ENCODE measurements at regions not wholly inside any gene's neighbourhood (a gene's known extent, or its start where the extent isn't known, plus 50 kb on each side); places are given as distances from the start of the nearest gene placed in this dataset.

- Histone ChIP-seq H3K9me2 (ENCODE audit: insufficient read depth, low read length) (no peaks in the 10 kb centered on the region), H2AFZ (ENCODE audit: low read depth, low read length) (no peak overlapping the region), H3F3A (ENCODE audit: insufficient read depth, low read length, poor library complexity, severe bottlenecking) (no peaks in the 10 kb centered on the region), H3K4me2 (ENCODE audit: low read length) (no peak overlapping the region), H3K9ac (ENCODE audit: low read length) (no peak overlapping the region), H3K27me3 (ENCODE audit: insufficient read depth, low read depth, low read length) (no peaks in the 10 kb centered on the region), H3K4me3 (ENCODE audit: low read length) (no peak overlapping the region), H3K9me3 (ENCODE audit: low read length) (no peaks in the 10 kb centered on the region), H3K79me2 (replicated peaks; ENCODE audit: insufficient read depth, low read length) (no peaks in the 10 kb centered on the region), H4K20me1 (ENCODE audit: insufficient read depth) (no peaks in the 10 kb centered on the region), H3K27ac (ENCODE audit: low read length) (no peak overlapping the region), H3K36me3 (ENCODE audit: insufficient read depth, low read length) (no peaks in the 10 kb centered on the region)
- TF ChIP-seq, protein P1, sequence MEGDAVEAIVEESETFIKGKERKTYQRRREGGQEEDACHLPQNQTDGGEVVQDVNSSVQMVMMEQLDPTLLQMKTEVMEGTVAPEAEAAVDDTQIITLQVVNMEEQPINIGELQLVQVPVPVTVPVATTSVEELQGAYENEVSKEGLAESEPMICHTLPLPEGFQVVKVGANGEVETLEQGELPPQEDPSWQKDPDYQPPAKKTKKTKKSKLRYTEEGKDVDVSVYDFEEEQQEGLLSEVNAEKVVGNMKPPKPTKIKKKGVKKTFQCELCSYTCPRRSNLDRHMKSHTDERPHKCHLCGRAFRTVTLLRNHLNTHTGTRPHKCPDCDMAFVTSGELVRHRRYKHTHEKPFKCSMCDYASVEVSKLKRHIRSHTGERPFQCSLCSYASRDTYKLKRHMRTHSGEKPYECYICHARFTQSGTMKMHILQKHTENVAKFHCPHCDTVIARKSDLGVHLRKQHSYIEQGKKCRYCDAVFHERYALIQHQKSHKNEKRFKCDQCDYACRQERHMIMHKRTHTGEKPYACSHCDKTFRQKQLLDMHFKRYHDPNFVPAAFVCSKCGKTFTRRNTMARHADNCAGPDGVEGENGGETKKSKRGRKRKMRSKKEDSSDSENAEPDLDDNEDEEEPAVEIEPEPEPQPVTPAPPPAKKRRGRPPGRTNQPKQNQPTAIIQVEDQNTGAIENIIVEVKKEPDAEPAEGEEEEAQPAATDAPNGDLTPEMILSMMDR (IDR thresholded peaks at IDR 0.05; ENCODE audit: poor library complexity, severe bottlenecking), result no peak
- TF ChIP-seq MXI1 (conservative IDR thresholded peaks at IDR 0.05; ENCODE audit: poor library complexity, severe bottlenecking) (no peak), POLR2AphosphoS5 (IDR thresholded peaks at IDR 0.05) (no peak), SMC3 (conservative IDR thresholded peaks at IDR 0.05; ENCODE audit: poor library complexity) (no peak), RAD21 (conservative IDR thresholded peaks at IDR 0.05) (no peak), EZH2 (IDR thresholded peaks at IDR 0.05; ENCODE audit: borderline replicate concordance, insufficient read depth, low read length, poor library complexity, severe bottlenecking) (no peak), TAF1 (IDR thresholded peaks at IDR 0.05; ENCODE audit: low read depth) (no peak), EP300 (conservative IDR thresholded peaks at IDR 0.05; ENCODE audit: poor library complexity, severe bottlenecking) (no peak), REST (IDR thresholded peaks at IDR 0.05; ENCODE audit: borderline replicate concordance) (no peak)
These were observed 67.5 kb upstream of the CXCL13 start for GRCh38 chr4:77538144-77538543.

GRCh38 chr4:77538574-77539157 is 67.0 kb upstream of the CXCL13 start:
- Histone ChIP-seq H3K9ac (ENCODE audit: low read length) (no peak overlapping the region), H3K9me3 (ENCODE audit: low read length) (no peaks in the 10 kb centered on the region), H3F3A (ENCODE audit: insufficient read depth, low read length, poor library complexity, severe bottlenecking) (no peaks in the 10 kb centered on the region), H4K20me1 (ENCODE audit: insufficient read depth) (no peaks in the 10 kb centered on the region), H2AFZ (ENCODE audit: low read depth, low read length) (no peak overlapping the region), H3K36me3 (ENCODE audit: insufficient read depth, low read length) (no peaks in the 10 kb centered on the region), H3K9me2 (ENCODE audit: insufficient read depth, low read length) (no peaks in the 10 kb centered on the region), H3K4me3 (ENCODE audit: low read length) (no peak overlapping the region), H3K27me3 (ENCODE audit: insufficient read depth, low read depth, low read length) (no peaks in the 10 kb centered on the region), H3K79me2 (replicated peaks; ENCODE audit: insufficient read depth, low read length) (no peaks in the 10 kb centered on the region), H3K27ac (ENCODE audit: low read length) (no peak overlapping the region), H3K4me2 (ENCODE audit: low read length) (no peak overlapping the region)
- TF ChIP-seq MXI1 (conservative IDR thresholded peaks at IDR 0.05; ENCODE audit: poor library complexity, severe bottlenecking) (no peak), REST (IDR thresholded peaks at IDR 0.05; ENCODE audit: borderline replicate concordance) (no peak), EP300 (conservative IDR thresholded peaks at IDR 0.05; ENCODE audit: poor library complexity, severe bottlenecking) (no peak), EZH2 (IDR thresholded peaks at IDR 0.05; ENCODE audit: borderline replicate concordance, insufficient read depth, low read length, poor library complexity, severe bottlenecking) (no peak), RAD21 (conservative IDR thresholded peaks at IDR 0.05) (no peak), POLR2AphosphoS5 (IDR thresholded peaks at IDR 0.05) (no peak), SMC3 (conservative IDR thresholded peaks at IDR 0.05; ENCODE audit: poor library complexity) (no peak), TAF1 (IDR thresholded peaks at IDR 0.05; ENCODE audit: low read depth) (no peak)
- TF ChIP-seq, protein P1 (IDR thresholded peaks at IDR 0.05; ENCODE audit: poor library complexity, severe bottlenecking), result no peak

All from neural cell (in vitro differentiated cells).